Calu3 (cell line): ENCODE measurements at regions not wholly inside any gene's neighbourhood (a gene's known extent, or its start where the extent isn't known, plus 50 kb on each side); places are given as distances from the start of the nearest gene placed in this dataset.
"Not testable (repeated sequence)": the region's sequence is repeated elsewhere in the genome, so short reads cannot be mapped to it uniquely, and the experiment has no call there.

Source experiments
- BruUV-seq: library from RNA; stranded (reverse); fragments of 400-500 nt; replicated peaks from 2 replicates; lab custom pipeline; 2021; lab: Mats Ljungman, UMichigan
- CTCF ChIA-PET: fragments of 300-600 bp; sonication (Branson Sonifier 250); formaldehyde crosslinking; loops from one replicate; lab custom pipeline; 2022; ENCODE audit warnings: antibody characterized with exemption; lab: Charles Lee
- DNase-seq: peaks from one replicate; pipeline ENCODE4 v3.0.0; 2022
- H3K27ac Mint-ChIP-seq: one replicate; pipeline ENCODE4 v1.8.0; 2022; ENCODE audit warnings: mixed read lengths; ENCODE audit not compliant: unreplicated experiment
- H3K27me3 Mint-ChIP-seq: one replicate; pipeline ENCODE4 v1.8.0; 2022; ENCODE audit warnings: mixed read lengths; ENCODE audit not compliant: unreplicated experiment
- H3K36me3 Mint-ChIP-seq: one replicate; pipeline ENCODE4 v1.8.0; 2022; ENCODE audit warnings: mild to moderate bottlenecking, moderate library complexity, mixed read lengths; ENCODE audit not compliant: insufficient read depth, unreplicated experiment
- H3K4me1 Mint-ChIP-seq: one replicate; pipeline ENCODE4 v1.8.0; 2022; ENCODE audit warnings: mild to moderate bottlenecking, low read depth, mixed read lengths; ENCODE audit not compliant: unreplicated experiment
- H3K4me3 Mint-ChIP-seq: one replicate; pipeline ENCODE4 v1.8.0; 2022; ENCODE audit warnings: mild to moderate bottlenecking, low read depth, moderate library complexity, mixed read lengths; ENCODE audit not compliant: unreplicated experiment
- H3K9me3 Mint-ChIP-seq: one replicate; pipeline ENCODE4 v1.8.0; 2022; ENCODE audit warnings: low read depth, mixed read lengths; ENCODE audit not compliant: unreplicated experiment
- intact Hi-C: fragments of 100-400 bp; cut with micrococcal nuclease; formaldehyde crosslinking; loops from one replicate; pipeline ENCODE4 v1.10.0; 2022; ENCODE audit not compliant: unreplicated experiment

GRCh38 chr15:22519213-22519612, 60.5 kb downstream of the GOLGA6L22 start:
- H3K36me3 Mint-ChIP-seq, DNase-seq, H3K4me1 Mint-ChIP-seq, BruUV-seq, H3K27ac Mint-ChIP-seq, CTCF ChIA-PET, H3K4me3 Mint-ChIP-seq, H3K27me3 Mint-ChIP-seq, H3K9me3 Mint-ChIP-seq, intact Hi-C loops: not testable (repeated sequence)

- H3K4me3 Mint-ChIP-seq, DNase-seq, H3K4me1 Mint-ChIP-seq, intact Hi-C loops, H3K27me3 Mint-ChIP-seq, CTCF ChIA-PET, H3K27ac Mint-ChIP-seq, BruUV-seq, H3K36me3 Mint-ChIP-seq, H3K9me3 Mint-ChIP-seq: not testable (repeated sequence)
Measured at GRCh38 chr15:22526537-22526936, 67.8 kb downstream of the GOLGA6L22 start.

DNA sequence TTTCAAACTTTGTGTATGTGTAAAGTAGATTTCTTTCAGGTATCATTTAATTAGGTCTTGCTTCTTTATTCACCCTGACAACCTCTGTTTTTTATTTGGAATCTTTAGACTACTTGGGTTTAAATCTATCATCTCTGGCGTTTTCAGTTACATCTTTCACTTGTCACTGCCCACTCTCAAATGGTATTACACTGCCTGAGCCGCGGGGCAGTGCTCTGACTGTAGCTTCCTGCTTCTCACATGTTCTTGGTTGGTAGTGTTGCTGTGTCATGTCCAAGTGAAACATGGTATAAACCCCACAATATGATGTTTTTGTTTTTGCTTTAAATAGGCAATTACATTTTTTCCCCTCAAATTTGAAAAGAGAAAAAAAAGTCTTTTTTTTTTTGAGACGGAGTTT, 68.3 kb downstream of the GOLGA6L22 start:
- H3K4me1 Mint-ChIP-seq, intact Hi-C loops, H3K36me3 Mint-ChIP-seq, H3K4me3 Mint-ChIP-seq, H3K9me3 Mint-ChIP-seq, H3K27ac Mint-ChIP-seq, H3K27me3 Mint-ChIP-seq, DNase-seq, BruUV-seq, CTCF ChIA-PET: not testable (repeated sequence)

- intact Hi-C loops, H3K27ac Mint-ChIP-seq, H3K27me3 Mint-ChIP-seq, H3K4me3 Mint-ChIP-seq, H3K9me3 Mint-ChIP-seq, BruUV-seq, H3K4me1 Mint-ChIP-seq, CTCF ChIA-PET, H3K36me3 Mint-ChIP-seq, DNase-seq: not testable (repeated sequence)
Measured at GRCh38 chr15:22529200-22529599, 70.5 kb downstream of the GOLGA6L22 start.

- intact Hi-C loops, H3K4me1 Mint-ChIP-seq, H3K27me3 Mint-ChIP-seq, BruUV-seq, CTCF ChIA-PET, H3K36me3 Mint-ChIP-seq, DNase-seq, H3K27ac Mint-ChIP-seq, H3K4me3 Mint-ChIP-seq, H3K9me3 Mint-ChIP-seq: not testable (repeated sequence)
Measured at GRCh38 chr15:22559701-22560100, 101.0 kb downstream of the GOLGA6L22 start.

GRCh38 chr15:22561716-22562115, 103.0 kb downstream of the GOLGA6L22 start:
- H3K4me3 Mint-ChIP-seq, BruUV-seq, H3K36me3 Mint-ChIP-seq, CTCF ChIA-PET, H3K27ac Mint-ChIP-seq, H3K4me1 Mint-ChIP-seq, DNase-seq, intact Hi-C loops, H3K27me3 Mint-ChIP-seq, H3K9me3 Mint-ChIP-seq: not testable (repeated sequence)

DNA sequence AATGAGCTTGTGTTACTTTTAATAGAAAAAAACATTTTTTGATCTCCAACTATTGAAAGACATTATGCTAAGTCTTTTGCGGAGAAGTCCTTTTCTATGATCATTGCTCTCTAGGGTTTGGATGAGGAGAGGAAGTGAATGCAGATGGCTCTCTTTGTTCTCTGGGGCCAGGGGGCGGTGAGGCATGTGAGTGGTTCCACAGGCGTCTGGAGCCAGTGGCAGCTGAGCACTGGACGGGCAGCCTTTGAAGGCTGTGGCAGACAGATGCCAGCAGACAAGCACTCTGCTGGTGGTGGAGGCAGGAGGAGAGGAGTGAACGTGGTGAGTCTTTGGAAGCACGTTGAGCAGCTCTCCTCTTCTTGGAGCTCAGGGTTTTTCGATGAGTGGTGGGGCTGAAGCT, 107.8 kb downstream of the GOLGA6L22 start:
- not testable (repeated sequence) for H3K27ac Mint-ChIP-seq, H3K4me3 Mint-ChIP-seq

DNA sequence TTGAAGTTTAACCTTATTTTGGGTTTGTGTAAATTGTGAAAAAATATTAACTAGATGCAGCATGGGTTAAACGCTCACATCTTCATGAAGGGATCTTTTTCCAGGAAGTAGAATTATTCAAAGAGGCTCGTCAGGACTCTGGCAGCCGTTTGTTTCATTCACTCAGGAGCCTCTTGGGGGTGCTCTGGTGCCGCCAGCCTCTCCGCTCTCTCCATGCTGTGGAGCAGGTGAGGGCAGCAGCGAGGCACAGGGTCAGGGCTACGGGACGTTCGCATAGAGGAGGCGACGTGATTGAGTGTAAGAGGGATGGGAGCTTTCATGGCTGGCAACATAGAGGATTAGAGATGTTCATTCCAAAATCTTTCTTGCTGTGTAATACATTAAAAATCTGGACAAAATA, 110.8 kb downstream of the GOLGA6L22 start:
- H3K9me3 Mint-ChIP-seq, H3K27me3 Mint-ChIP-seq, H3K4me3 Mint-ChIP-seq, H3K36me3 Mint-ChIP-seq, H3K27ac Mint-ChIP-seq, CTCF ChIA-PET, H3K4me1 Mint-ChIP-seq, DNase-seq, BruUV-seq, intact Hi-C loops: not testable (repeated sequence)

More for the DNA sequence above, 107.8 kb downstream of the GOLGA6L22 start:
- H3K9me3 Mint-ChIP-seq, intact Hi-C loops, CTCF ChIA-PET, H3K27me3 Mint-ChIP-seq, H3K4me1 Mint-ChIP-seq, BruUV-seq, DNase-seq, H3K36me3 Mint-ChIP-seq: not testable (repeated sequence)

DNA sequence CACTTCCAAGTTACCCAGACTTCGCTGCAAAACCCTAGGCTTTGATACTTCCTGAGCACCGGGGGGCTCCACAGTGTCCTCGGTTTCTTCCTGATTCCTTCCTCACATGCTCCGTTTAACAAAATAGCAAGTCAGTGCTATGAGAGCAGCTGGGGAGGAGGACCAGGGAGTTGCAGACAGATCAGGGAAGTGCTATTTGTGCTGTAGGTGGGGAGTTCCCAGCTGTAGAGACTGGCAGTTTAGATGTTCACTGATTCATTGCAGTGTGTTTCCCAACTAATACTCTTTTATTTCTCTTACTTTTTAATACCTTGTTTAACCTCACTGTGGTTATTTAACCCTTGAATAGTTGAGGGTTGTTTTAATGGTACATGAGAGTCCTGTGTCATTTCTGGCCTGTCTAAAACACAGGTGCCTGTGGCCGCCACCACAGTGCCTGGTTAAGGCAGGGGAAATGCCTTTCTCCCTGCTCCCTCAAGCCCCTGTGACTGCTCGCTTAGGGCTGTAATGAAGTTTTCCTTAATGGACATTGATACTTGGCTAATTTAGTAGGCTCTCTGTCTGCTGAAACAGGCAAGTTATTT, 113.5 kb downstream of the GOLGA6L22 start:
- DNase-seq, H3K27ac Mint-ChIP-seq, BruUV-seq, H3K4me1 Mint-ChIP-seq, H3K4me3 Mint-ChIP-seq, H3K27me3 Mint-ChIP-seq, H3K36me3 Mint-ChIP-seq, CTCF ChIA-PET, intact Hi-C loops, H3K9me3 Mint-ChIP-seq: not testable (repeated sequence)

GRCh38 chr15:22572792-22573191, 114.1 kb downstream of the GOLGA6L22 start:
- H3K36me3 Mint-ChIP-seq, CTCF ChIA-PET, DNase-seq, H3K27ac Mint-ChIP-seq, intact Hi-C loops, H3K27me3 Mint-ChIP-seq, H3K4me3 Mint-ChIP-seq, H3K9me3 Mint-ChIP-seq, BruUV-seq, H3K4me1 Mint-ChIP-seq: not testable (repeated sequence)
